ENCODE measurements at regions not wholly inside any gene's neighbourhood (a gene's known extent, or its start where the extent isn't known, plus 50 kb on each side); places are given as distances from the start of the nearest gene placed in this dataset.

- H3K4me3 ChIP-seq (ENCODE audit: low read depth, low read length) = no peak overlapping the region
- no peak for DNase-seq (ENCODE audit: low read depth)
- TF ChIP-seq CTCF (conservative IDR thresholded peaks at IDR 0.05; ENCODE audit: low read depth, low read length) = no peak
Observed at GRCh38 chrX:16433021-16433420, 216.9 kb upstream of the S100G start.

- no peak for TF ChIP-seq CTCF (conservative IDR thresholded peaks at IDR 0.05; ENCODE audit: low read depth, low read length)
- no peak for DNase-seq (ENCODE audit: low read depth)
- no peak overlapping the region for H3K4me3 ChIP-seq (ENCODE audit: low read depth, low read length)
Observed at GRCh38 chrX:16435399-16435986, 214.5 kb upstream of the S100G start.

- TF ChIP-seq CTCF (conservative IDR thresholded peaks at IDR 0.05; ENCODE audit: low read depth, low read length) = peak; percentile 63
- DNase-seq (ENCODE audit: low read depth) = no peak
Observed at GRCh38 chrX:16436348-16437188, 213.4 kb upstream of the S100G start.

GRCh38 chrX:16440446-16440845, 209.5 kb upstream of the S100G start:
- DNase-seq (ENCODE audit: low read depth) = no peak
- no peak overlapping the region for H3K4me3 ChIP-seq (ENCODE audit: low read depth, low read length)
- no peak for TF ChIP-seq CTCF (conservative IDR thresholded peaks at IDR 0.05; ENCODE audit: low read depth, low read length)

More at GRCh38 chrX:16436348-16437188, 213.4 kb upstream of the S100G start:
- H3K4me3 ChIP-seq (ENCODE audit: low read depth, low read length) = no peak overlapping the region

GRCh38 chrX:16444353-16444752, 205.6 kb upstream of the S100G start:
- no peak for DNase-seq (ENCODE audit: low read depth)
- no peak for TF ChIP-seq CTCF (conservative IDR thresholded peaks at IDR 0.05; ENCODE audit: low read depth, low read length)
- H3K4me3 ChIP-seq (ENCODE audit: low read depth, low read length) = no peak overlapping the region

GRCh38 chrX:16445166-16445752, 204.7 kb upstream of the S100G start:
- DNase-seq (ENCODE audit: low read depth) = no peak
- H3K4me3 ChIP-seq (ENCODE audit: low read depth, low read length) = no peak overlapping the region
- TF ChIP-seq CTCF (conservative IDR thresholded peaks at IDR 0.05; ENCODE audit: low read depth, low read length) = peak; percentile 69

Data from epithelial cell of proximal tubule (primary cell).